Activated T-helper 2 cell treated with anti-CD3 and anti-CD28 coated beads, Interferon-gamma antibody, Interleukin-2, Interleukin-4, amounts not matched to agents 10 μg/mL and 5 μg/mL and 100 μg/mL, durations not matched to agents 14 hours and 24 hours and 36 hours (primary cell): ENCODE measurements at regions not wholly inside any gene's neighbourhood (a gene's known extent, or its start where the extent isn't known, plus 50 kb on each side); places are given as distances from the start of the nearest gene placed in this dataset.
"Not testable (repeated sequence)": the region's sequence is repeated elsewhere in the genome, so short reads cannot be mapped to it uniquely, and the experiment has no call there.

ENCODE experiments used
- DNase-seq: peaks from one replicate; pipeline ENCODE4 v3.0.0; 2021; ENCODE audit warnings: low spot score
- H3K27ac Mint-ChIP-seq: one replicate; pipeline ENCODE4 v1.8.0; 2021; ENCODE audit warnings: mixed read lengths
- H3K27me3 Mint-ChIP-seq: one replicate; pipeline ENCODE4 v1.8.0; 2021; ENCODE audit warnings: low read depth, mixed read lengths
- H3K36me3 Mint-ChIP-seq: one replicate; pipeline ENCODE4 v1.8.0; 2021; ENCODE audit warnings: low read depth, mixed read lengths
- H3K4me1 Mint-ChIP-seq: one replicate; pipeline ENCODE4 v1.8.0; 2021; ENCODE audit warnings: low read depth, mixed read lengths
- H3K4me3 Mint-ChIP-seq: one replicate; pipeline ENCODE4 v1.8.0; 2021; ENCODE audit warnings: low read depth, mild to moderate bottlenecking, moderate library complexity, mixed read lengths
- H3K9me3 Mint-ChIP-seq: one replicate; pipeline ENCODE4 v1.8.0; 2021; ENCODE audit warnings: mixed read lengths
- intact Hi-C: fragments of 100-400 bp; cut with micrococcal nuclease; formaldehyde crosslinking; loops from one replicate; pipeline ENCODE4 v1.15.1; 2023

- Mint-ChIP-seq H3K36me3 (no peaks in the 10 kb centered on the region), H3K27ac (no peak overlapping the region), H3K4me1 (peaks cover 5% of the 10 kb centered on the region), H3K4me3 (no peak overlapping the region), H3K27me3 (no peaks in the 10 kb centered on the region), H3K9me3 (no peaks in the 10 kb centered on the region)
- intact Hi-C loops, result no loop called here
- no peak for DNase-seq
Observed at GRCh38 chr21:35275776-35276175, 226.7 kb upstream of the RUNX1 start.

DNA sequence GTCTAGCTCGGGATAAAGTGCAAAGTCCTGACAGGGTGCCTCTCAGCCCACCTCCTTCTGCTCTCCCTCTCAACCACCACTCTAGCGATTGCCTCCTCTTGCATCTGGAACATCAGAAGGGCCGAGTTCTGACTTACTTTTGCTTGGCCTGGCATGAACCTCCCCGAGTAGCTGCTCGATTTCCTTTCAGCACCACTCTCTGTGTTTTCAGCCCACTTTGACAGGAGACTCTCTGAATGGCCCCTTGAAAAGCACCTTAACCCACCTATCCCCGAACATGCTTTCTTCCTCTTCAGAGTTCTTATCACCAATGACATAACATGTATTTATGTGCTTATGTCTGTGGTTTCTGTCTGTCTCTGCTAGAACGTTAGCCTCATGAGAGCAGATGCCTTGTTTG, 225.8 kb upstream of the RUNX1 start:
- Mint-ChIP-seq H3K9me3 (no peaks in the 10 kb centered on the region), H3K36me3 (no peaks in the 10 kb centered on the region), H3K4me3 (no peak overlapping the region), H3K27me3 (no peaks in the 10 kb centered on the region), H3K27ac (no peak overlapping the region), H3K4me1 (peaks cover 5% of the 10 kb centered on the region)
- no peak for DNase-seq
- intact Hi-C loops, result no loop called here

DNA sequence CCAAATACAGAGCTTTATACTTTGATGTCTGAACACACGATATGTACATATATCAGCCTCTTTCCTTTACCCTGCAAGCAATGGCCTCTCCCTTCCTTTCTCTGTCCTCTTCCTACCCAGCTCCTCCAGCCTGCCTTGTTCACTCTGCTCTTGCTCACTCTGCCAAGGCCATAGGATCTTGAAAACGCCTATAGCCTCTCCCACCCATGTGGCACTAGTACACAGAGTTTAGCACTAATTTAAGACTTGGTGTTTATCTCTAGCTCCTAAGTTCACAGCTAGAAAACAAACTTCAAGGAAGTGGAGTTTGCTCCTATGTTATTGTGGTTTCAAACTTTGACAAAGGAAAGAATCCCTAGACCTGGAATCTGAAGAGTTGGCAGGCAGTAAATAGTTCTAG, 225.0 kb upstream of the RUNX1 start:
- Mint-ChIP-seq H3K27ac (no peak overlapping the region), H3K9me3 (no peaks in the 10 kb centered on the region), H3K4me3 (no peak overlapping the region), H3K36me3 (no peaks in the 10 kb centered on the region), H3K4me1 (peaks cover 5% of the 10 kb centered on the region), H3K27me3 (no peaks in the 10 kb centered on the region)
- intact Hi-C loops, result no loop called here
- DNase-seq, result no peak

GRCh38 chr21:35273333-35273732, 224.2 kb upstream of the RUNX1 start:
- Mint-ChIP-seq H3K4me3 (no peak overlapping the region), H3K27ac (no peak overlapping the region), H3K27me3 (no peaks in the 10 kb centered on the region), H3K36me3 (no peaks in the 10 kb centered on the region), H3K4me1 (peaks cover 5% of the 10 kb centered on the region), H3K9me3 (no peaks in the 10 kb centered on the region)
- no peak for DNase-seq
- intact Hi-C loops, result no loop called here

- H3K27ac Mint-ChIP-seq, H3K4me3 Mint-ChIP-seq, H3K4me1 Mint-ChIP-seq, H3K9me3 Mint-ChIP-seq, H3K27me3 Mint-ChIP-seq, intact Hi-C loops, H3K36me3 Mint-ChIP-seq, DNase-seq: not testable (repeated sequence)
Observed at GRCh38 chr21:35271344-35272118, 222.4 kb upstream of the RUNX1 start.

GRCh38 chr21:35268817-35269216, 219.7 kb upstream of the RUNX1 start:
- no peaks in the 10 kb centered on the region for H3K9me3 Mint-ChIP-seq
- H3K36me3 Mint-ChIP-seq, result peaks cover 3% of the 10 kb centered on the region
- peaks cover 4% of the 10 kb centered on the region for H3K4me1 Mint-ChIP-seq
- no peaks in the 10 kb centered on the region for H3K27me3 Mint-ChIP-seq
- H3K27ac Mint-ChIP-seq, result no peak overlapping the region
- no peak overlapping the region for H3K4me3 Mint-ChIP-seq
- DNase-seq, result no peak
- intact Hi-C loops, result no loop called here

DNA sequence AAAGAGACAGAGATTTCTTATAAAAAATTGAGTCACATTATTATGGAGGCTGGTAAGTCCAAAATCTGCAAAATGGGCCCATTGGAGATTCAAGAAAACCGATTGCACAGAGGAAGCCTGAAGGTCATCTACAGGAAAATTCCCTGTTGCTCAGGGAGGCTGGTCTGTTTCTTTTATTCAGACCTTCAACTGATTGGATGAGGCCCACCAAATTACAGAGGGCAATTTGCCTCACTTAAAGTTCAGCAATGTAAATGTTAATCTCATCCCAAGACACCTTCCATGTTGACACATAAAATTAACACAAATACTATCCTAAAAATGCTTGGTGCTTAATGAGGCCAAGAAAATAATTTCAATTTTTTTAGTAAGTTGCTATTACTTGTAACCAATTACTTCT, 219.2 kb upstream of the RUNX1 start:
- Mint-ChIP-seq H3K27ac (no peak overlapping the region), H3K36me3 (peaks cover 3% of the 10 kb centered on the region), H3K4me3 (no peak overlapping the region), H3K27me3 (no peaks in the 10 kb centered on the region), H3K4me1 (peaks cover 4% of the 10 kb centered on the region), H3K9me3 (no peaks in the 10 kb centered on the region)
- intact Hi-C loops, result no loop called here
- DNase-seq, result no peak

DNA sequence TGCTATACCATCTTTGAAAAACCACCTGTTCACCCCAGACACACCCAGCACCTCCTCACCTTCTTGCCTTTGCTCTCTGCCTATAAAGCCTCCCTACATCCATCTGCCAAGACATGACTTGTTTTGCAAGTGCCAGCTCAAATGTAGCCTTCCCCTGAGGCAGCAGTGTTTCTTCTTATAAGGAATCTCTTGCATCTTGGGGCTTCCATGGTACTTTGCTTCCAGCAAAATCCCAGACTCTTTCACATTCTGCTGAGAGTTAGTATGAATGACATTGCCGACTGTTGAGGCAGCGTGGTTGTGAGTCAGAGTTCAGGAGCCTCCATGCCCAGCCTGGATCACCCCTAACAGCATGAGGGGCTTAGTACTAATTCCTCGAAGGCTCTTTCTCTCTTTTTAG, 217.4 kb upstream of the RUNX1 start:
- H3K9me3 Mint-ChIP-seq, result no peaks in the 10 kb centered on the region
- no peaks in the 10 kb centered on the region for H3K27me3 Mint-ChIP-seq
- intact Hi-C loops, result no loop called here
- H3K4me1 Mint-ChIP-seq, result peaks cover 7% of the 10 kb centered on the region
- no peak for DNase-seq
- peaks cover 3% of the 10 kb centered on the region for H3K36me3 Mint-ChIP-seq
- H3K27ac Mint-ChIP-seq, result no peak overlapping the region
- no peak overlapping the region for H3K4me3 Mint-ChIP-seq

DNA sequence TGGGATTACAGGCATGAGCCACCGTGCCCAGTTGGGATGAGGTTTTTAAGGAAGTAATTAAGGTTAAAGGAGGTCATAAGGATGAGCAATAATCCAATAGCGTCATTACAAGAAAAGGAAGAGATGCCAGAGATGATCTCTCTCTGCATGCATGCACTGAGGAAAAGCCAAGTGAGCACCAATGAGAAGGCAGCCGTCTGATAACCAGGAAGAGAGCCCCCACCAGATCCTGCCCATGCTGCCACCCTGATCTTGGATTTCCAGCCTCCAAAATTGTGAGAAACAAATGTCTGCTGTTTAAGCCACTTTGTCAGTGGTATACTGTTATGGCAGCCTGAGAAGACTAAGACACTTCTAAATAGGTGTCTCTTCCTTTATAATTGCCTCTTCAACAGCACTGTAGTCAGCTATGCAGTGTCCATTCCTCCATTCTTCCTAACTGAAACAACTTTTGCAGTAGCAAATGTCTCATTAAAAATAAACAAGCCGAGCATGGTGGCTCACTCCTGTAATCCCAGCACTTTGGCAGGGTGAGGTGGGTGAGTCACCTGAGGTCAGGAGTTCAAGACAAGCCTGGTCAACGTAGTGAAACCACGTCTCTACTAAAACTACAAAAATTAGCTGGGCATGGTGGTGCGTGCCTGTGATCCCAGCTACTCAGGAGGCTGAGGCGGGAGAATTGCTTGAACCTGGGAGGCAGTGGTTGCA, 216.2 kb upstream of the RUNX1 start:
- no peak overlapping the region for H3K27ac Mint-ChIP-seq
- H3K9me3 Mint-ChIP-seq, result no peaks in the 10 kb centered on the region
- peaks cover 3% of the 10 kb centered on the region for H3K36me3 Mint-ChIP-seq
- DNase-seq, result no peak
- peaks cover 7% of the 10 kb centered on the region for H3K4me1 Mint-ChIP-seq
- intact Hi-C loops, result no loop called here
- H3K27me3 Mint-ChIP-seq, result no peaks in the 10 kb centered on the region
- no peak overlapping the region for H3K4me3 Mint-ChIP-seq

DNA sequence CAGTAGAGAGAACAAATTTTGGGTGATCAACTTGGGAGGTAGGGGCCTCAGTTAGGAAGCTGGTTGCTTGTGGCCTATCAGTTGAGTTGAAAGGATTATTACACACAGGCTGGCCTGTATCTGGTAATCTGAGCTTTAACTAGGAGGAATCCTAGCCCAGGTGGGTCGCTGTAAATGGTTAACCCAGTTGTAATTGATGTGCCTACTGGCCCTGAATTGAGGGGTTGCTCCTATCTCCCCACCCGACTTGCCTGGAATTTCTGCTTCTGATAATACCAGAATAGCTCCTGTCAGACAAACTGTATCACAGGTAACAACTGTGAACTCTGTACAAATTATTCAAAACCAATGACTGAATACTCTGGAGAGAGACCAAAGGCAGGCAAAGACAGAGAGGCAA, 210.4 kb upstream of the RUNX1 start:
- intact Hi-C loops, result no loop called here
- H3K4me3 Mint-ChIP-seq, result no peak overlapping the region
- H3K9me3 Mint-ChIP-seq, result peaks cover 8% of the 10 kb centered on the region
- no peak overlapping the region for H3K27ac Mint-ChIP-seq
- no peaks in the 10 kb centered on the region for H3K36me3 Mint-ChIP-seq
- DNase-seq, result no peak
- no peaks in the 10 kb centered on the region for H3K27me3 Mint-ChIP-seq
- H3K4me1 Mint-ChIP-seq, result peaks cover 16% of the 10 kb centered on the region

DNA sequence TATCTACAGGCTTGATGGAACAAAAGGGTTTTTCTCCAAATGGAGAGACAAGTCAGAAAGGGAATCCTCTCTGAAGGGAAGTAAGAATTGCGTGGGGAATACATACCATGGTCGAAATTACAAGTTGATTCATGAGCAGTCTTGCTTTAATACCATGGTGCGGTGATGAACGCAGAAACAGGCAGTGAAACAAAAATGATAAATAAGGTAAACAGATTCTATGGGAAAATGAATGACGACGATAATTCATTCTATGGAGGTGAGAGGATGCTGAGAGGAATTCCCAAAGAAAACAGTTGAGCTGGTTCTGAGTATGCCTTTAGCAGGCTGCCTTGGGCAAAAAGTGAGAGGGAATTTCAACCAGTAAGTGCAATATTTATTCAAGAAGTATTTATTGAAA, 209.4 kb upstream of the RUNX1 start:
- no peak overlapping the region for H3K4me3 Mint-ChIP-seq
- H3K27ac Mint-ChIP-seq, result no peak overlapping the region
- H3K27me3 Mint-ChIP-seq, result no peaks in the 10 kb centered on the region
- H3K36me3 Mint-ChIP-seq, result no peaks in the 10 kb centered on the region
- intact Hi-C loops, result no loop called here
- no peak for DNase-seq
- H3K4me1 Mint-ChIP-seq, result peaks cover 16% of the 10 kb centered on the region
- H3K9me3 Mint-ChIP-seq, result peaks cover 8% of the 10 kb centered on the region

DNA sequence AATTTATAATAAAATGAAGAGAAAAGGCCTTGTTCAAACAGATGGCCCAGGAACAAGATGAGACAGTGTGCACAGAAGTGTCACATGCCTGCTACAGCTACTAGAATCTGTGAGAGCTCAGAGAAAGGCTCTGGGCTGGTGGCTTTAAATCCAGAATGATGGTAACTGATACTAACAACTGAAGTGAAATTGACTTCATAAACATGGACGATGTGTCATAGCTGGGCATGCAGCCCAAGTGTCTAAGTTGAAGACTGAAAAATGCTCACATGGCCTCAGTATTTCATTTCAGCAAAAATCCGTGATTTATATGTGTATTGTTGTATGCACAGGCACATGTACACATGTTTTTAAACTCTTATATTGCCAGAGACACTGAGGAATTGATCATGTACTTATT, 208.3 kb upstream of the RUNX1 start:
- intact Hi-C loops, result no loop called here
- Mint-ChIP-seq H3K27me3 (no peaks in the 10 kb centered on the region), H3K27ac (no peak overlapping the region)

GRCh38 chr21:35256468-35256988, 207.4 kb upstream of the RUNX1 start:
- intact Hi-C loops, result no loop called here
- Mint-ChIP-seq H3K27ac (peak overlapping the region; percentile 14), H3K27me3 (no peaks in the 10 kb centered on the region), H3K4me1 (peaks cover 18% of the 10 kb centered on the region), H3K4me3 (no peak overlapping the region), H3K36me3 (no peaks in the 10 kb centered on the region), H3K9me3 (peaks cover 10% of the 10 kb centered on the region)
- no peak for DNase-seq

More for the DNA sequence above, 208.3 kb upstream of the RUNX1 start:
- Mint-ChIP-seq H3K4me3 (no peak overlapping the region), H3K36me3 (no peaks in the 10 kb centered on the region), H3K9me3 (peaks cover 8% of the 10 kb centered on the region), H3K4me1 (peaks cover 18% of the 10 kb centered on the region)
- no peak for DNase-seq
